Astrocyte (in vitro differentiated cells and primary cell): ENCODE measurements at regions not wholly inside any gene's neighbourhood (a gene's known extent, or its start where the extent isn't known, plus 50 kb on each side); places are given as distances from the start of the nearest gene placed in this dataset.

Source experiments
- CTCF ChIP-seq: IDR thresholded peaks from 2 replicates; pipeline ENCODE4 v1.5.1; 2011; ENCODE audit warnings: low read depth, mild to moderate bottlenecking, inconsistent platforms, low read length, moderate library complexity; ENCODE audit not compliant: insufficient read depth
- EZH2 ChIP-seq: IDR thresholded peaks from 2 replicates; pipeline ENCODE4 v1.6.1; 2012; ENCODE audit warnings: mild to moderate bottlenecking, low read length, inconsistent platforms; ENCODE audit not compliant: insufficient read depth

GRCh38 chr12:114776731-114777442, 92.9 kb upstream of the TBX3 start:
- no peak for TF ChIP-seq CTCF
- TF ChIP-seq EZH2 = no peak
